Sciatic nerve (tissue), 2 donors: ENCODE measurements at regions not wholly inside any gene's neighbourhood (a gene's known extent, or its start where the extent isn't known, plus 50 kb on each side); places are given as distances from the start of the nearest gene placed in this dataset.
"Not testable (repeated sequence)": the region's sequence is repeated elsewhere in the genome, so short reads cannot be mapped to it uniquely, and the experiment has no call there.

Experiments
- ATAC-seq: fragments of 200-7000 bp; cut with Tn5 transposase; one replicate; pipeline ENCODE4 v1.9.1; 2020; ENCODE audit warnings: mild to moderate bottlenecking, moderate library complexity
- DNase-seq: peaks from one replicate; pipeline ENCODE4 v3.0.0-alpha.2; 2020; ENCODE audit warnings: low spot score
- intact Hi-C: fragments of 100-400 bp; cut with DNase I; formaldehyde crosslinking; loops from one replicate; pipeline ENCODE4 v1.14.2; 2022
- donor health status: DM: no; HTN: no; CAD: no.
- donor health status: DM: no; HTN: no; CAD: no.

DNA sequence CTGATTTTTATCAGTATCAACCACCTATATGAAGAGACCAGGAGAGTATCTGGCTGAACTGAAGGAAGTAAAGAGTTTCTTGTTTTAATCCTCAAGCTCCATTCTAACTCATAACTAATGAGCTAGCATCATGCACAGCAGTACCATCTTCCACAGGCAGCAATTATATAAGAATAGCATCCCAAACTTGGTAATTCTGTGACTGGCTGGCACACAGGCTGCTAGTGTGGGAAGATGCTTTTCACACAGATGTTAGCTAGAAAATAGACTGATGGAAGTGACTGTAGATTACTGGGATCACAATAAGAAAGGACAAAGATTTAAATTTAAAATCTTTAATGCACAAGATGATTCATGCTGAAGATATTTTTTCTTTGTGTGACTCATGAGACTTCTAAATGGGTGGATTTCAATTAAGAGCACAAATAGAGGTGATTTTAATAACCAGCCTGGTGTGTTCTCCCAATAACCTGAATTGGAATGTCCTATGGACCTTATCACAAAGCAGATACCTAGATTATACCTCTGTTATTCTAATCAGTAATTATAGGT lies 417.7 kb upstream of the ATXN7L3B start:
- DNase-seq (no peak), ATAC-seq (no peak)
- intact Hi-C loops, result no loop called here

DNA sequence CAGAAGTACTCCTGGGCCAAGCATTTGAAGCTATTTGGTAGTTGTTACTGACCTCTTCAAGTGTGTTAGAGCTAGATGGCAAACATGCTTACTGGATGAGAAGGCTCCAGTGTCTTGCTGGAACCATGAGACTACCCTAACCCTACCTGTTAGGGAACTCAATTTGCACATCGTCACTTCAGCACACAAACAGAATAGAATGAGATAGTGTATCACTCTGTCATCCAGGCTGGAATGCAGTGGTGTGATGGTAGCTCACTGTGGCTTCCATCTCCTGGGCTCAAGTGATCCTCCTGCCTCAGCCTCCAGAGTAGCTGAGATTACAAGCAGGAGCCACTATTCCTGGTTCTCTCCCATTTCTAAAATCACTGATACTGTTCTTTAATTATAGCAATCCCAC lies 417.0 kb upstream of the ATXN7L3B start:
- intact Hi-C loops, result no loop called here
- DNase-seq, result no peak
- ATAC-seq, result no peak

DNA sequence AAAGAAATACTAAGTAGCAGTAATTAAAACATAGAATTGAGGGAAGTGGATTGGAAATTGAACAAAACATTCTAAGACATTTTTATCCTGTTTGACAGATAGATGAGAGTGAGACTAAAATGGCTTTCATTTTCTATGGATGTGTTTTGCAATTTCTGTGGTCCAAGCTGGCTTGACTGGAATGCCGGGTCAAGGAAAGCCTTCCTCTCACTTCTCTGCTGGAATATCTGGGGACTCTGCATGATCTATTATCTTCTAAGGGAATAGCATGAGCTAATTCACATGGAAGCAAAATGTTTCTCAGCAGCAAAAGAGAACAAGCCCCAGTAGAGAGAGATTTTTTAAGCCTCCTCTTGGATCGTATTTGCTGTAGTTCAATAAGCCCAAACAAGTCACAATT lies 407.9 kb upstream of the ATXN7L3B start:
- no peak for DNase-seq
- ATAC-seq, result peak; percentile 74
- intact Hi-C loops, result no loop called here

DNA sequence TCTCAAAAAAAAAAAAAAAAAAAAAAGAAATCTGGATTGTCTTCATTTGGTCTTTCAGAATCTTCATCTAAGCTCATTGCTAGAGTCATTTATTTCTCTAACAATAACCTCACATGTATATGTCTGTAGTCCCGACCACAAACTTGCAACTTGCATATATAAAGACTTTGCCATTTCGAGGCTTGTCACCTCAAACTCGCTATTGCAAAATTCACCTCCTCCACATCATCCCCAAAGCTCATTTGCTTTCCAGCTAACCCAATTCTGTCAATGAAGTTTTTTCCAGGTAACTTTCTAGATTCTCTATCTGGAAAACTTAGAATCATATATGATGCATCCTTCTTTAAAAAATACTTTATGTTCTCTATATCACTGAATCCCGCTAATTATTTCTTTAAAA lies 393.2 kb upstream of the ATXN7L3B start:
- no peak for ATAC-seq
- intact Hi-C loops, result no loop called here
- no peak for DNase-seq

DNA sequence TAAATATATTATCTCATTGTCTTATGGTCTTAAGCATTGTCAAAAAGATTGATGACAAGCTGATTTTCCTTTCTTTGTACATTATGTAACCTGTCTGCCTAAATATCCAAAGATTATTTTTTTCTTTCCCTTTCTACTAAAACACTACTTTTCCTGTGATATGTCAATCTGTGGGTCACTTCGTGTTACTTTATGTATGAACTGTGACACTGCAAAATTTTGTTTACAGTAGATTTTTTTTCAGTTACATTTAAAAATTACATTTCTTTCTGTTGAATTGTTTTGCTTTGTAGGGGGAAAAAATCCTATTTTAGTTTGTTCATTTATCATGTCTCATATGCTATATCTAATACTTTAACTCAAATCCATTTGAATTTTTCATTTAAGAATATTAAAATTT lies 392.3 kb upstream of the ATXN7L3B start:
- intact Hi-C loops, result no loop called here
- ATAC-seq (no peak), DNase-seq (no peak)

DNA sequence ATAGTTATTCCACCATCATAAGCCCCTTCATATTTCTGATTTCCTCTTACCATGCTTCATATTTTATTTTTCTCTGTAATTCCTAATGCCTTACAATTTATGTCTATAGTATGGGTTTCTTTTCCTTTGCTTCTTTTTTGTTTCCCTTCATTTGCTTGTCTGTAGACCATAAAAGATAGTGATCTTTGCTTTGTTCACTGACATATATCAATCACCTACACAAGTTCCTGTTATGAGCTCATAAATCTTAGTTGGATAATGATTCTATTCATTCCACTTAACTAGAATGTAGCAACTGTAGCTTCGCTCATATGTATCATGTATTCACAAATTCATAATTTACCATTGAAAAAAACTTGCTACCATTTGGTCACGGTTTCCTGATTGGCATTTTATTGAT lies 388.8 kb upstream of the ATXN7L3B start:
- intact Hi-C loops, result no loop called here
- DNase-seq (no peak), ATAC-seq (no peak)

DNA sequence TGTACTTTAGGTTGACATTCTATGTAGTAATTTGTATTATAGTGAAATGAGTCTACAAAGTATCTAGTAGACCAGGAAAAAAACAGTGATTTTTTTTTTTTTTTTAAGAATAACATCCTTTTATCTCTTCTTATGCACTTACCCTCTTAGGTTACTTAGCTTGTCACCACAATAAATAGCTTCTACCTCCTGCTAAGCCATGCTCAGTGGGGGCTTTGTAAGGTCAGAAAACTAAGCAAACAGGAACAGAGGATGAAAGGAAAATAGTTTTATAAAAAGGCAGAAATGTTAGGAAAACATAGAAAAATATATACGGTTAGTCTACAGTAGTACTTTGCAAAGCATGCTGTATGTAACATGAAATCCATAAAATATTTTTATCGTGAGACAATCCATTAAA lies 385.3 kb upstream of the ATXN7L3B start:
- ATAC-seq (no peak), DNase-seq (no peak)
- intact Hi-C loops, result no loop called here

DNA sequence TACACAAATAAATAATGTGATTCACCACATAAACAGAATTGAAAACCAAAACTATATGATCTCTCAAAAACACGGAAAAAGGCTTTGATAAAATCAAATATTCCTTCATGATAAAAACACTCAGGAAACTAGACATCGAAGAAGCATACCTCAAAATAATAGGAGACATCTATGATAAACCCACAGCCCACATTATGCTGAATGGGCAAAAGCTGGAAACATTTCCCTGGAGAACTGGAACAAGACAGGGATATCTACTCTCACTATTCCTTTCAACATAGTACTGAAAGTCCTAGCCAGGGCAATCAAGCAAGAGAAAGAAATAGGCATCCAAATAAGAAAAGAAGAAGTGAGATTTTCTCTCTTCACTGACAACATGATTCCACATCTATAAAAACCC lies 371.5 kb upstream of the ATXN7L3B start:
- ATAC-seq, result no peak
- intact Hi-C loops, result no loop called here
- DNase-seq, result no peak

DNA sequence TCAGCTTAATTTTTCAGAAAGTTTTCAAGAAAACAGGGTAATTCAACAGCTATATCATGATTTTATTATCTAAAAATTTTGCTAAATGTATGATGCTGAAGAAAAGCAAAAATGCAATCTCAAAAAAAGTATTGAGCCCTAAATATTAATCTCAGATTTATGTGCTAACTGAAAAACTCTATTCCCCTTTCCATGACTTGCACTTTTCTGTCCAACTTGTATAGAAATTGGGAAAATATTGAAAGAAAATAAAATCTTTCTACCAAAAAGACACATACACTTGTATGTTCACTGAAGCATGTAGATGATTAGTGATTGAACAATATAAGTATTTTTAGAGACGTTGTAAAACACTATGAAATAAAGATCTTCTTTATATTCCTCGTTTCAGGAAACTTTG lies 368.0 kb upstream of the ATXN7L3B start:
- no peak for DNase-seq
- intact Hi-C loops, result no loop called here
- no peak for ATAC-seq

DNA sequence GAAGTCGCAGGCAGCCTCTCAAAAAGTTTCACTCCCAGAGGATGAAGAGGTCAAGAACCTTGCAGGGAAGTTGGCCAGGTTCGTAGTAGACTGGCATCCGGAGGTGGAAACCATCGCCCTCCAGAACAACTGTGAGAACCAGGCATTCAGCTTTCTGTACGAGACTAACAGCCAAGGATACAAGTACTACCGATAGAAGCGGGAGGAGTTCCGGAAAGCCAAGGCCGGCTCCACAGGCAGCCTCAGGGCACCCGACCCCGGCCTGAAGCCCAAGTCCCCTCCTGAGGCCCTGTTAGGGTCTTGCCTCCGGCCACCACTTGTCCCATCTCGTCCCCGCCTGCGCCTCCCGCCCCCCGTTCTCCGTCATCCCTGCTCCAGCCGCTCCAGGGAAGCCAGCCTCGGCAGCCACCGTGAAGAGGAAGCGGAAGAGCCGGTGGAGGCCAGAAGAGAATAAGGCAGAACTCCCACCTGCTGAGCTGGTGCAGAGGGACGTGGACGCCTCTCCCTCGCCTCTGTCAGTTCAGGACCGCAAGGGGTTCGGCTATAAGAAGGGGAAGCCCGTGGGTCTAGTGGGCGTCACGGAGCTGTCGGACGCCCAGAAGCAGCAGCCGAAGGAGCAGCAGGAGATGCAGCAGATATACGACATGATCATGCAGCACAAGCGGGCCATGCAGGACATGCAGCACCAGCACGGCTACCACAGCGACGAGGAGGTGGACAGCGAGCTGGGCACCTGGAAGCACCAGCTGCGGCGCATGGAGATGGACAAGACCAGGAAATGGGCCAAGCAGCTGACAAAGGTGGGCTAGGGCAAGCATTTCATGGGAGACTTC lies 366.8 kb upstream of the ATXN7L3B start:
- ATAC-seq, result peak; percentile 20
- DNase-seq, result no peak
- intact Hi-C loops, result no loop called here

DNA sequence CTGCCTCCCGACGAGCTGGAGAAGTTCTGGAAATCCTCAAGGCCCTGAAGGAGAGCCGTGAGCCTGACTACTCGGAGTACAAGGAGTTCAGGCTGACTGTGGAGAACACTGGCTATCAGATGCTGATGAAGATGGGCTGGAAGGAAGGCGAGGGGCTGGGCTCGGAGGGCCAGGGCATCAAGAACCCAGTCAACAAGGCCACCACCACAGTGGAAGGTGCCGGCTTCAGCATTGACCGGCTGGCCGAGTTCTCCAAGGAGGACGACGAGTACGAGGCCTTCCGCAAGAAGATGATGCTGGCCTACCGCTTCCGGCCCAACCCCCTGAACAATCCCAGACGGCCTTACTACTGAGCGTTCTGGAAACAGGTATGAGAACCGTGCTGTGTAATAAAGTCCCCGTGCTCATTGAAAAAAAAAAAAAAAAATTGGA lies 366.1 kb upstream of the ATXN7L3B start:
- no peak for DNase-seq
- intact Hi-C loops, result no loop called here
- no peak for ATAC-seq

DNA sequence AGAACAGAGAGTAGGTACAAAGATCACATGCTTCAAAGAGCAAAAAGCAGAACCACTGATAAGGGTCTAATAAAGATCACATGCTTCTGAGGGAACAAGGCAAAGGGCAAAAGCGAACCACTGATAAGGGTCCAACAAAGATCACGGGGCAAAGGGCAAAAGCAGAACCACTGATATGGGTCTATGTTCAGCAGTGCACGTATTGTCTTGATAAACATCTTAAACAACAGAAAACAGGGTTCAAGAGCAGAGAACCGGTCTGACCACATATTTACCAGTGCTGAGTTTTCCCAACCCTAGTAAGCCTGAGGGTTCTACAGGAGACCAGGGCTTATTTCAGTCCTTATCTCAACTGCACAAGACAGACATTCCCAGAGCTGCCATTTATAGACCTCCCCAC lies 362.7 kb upstream of the ATXN7L3B start:
- intact Hi-C loops, ATAC-seq, DNase-seq: not testable (repeated sequence)

DNA sequence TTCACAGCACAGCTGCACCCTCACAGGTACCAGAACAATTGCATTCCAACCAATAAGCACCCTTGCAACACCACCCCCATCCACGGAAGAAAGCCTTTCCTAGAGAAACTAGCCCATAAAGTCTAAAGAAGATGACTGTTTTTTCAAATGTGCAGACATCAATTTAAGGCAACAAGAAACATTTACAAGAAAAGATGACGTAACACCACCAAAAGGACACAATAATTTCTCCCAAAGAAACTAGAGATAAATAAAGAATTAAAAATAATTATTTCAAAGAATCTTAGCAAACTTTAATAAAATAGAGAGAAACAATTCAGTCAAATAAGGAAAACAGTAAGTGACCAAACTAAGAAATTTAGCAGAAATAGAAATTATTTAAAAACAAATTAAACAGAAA lies 352.3 kb upstream of the ATXN7L3B start:
- intact Hi-C loops, result no loop called here
- ATAC-seq (no peak), DNase-seq (no peak)

DNA sequence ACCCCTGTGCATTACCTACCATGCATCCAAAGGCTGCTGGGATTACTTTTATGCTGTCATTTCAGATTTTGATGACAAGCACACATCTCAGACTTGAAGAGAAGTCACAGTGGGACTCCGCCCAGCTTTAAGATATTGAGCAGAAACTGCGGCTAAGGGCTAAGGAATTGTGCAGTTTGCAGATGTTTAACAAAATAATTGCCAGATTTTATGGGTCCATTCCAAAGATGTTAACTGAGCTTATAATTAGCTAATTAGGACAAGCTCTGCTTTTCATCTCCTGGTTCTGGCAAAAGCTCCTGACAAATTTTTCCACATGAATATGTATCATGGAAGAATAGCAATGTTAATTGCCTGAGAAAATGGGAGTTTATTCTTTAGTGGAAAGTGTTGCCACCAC lies 344.4 kb upstream of the ATXN7L3B start:
- ATAC-seq (no peak), DNase-seq (no peak)
- intact Hi-C loops, result no loop called here

DNA sequence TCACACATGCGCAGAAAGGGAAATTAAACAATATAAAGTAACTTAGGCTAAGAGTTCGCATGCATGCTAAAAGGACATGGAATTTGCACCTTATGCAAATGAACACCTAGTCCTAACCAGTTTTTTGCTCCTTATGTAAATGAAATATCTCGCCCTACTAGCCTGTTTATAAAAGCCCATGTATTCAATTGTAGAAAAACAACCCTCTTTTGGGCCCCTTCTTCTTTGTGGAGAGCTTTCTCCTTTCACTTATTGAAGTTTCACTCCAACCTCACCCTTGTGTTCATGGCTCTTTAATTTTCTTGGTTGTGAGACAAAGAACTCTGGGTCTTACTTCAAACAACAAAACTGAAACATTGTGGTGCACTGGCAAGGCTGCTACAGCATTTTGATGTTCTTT lies 333.4 kb upstream of the ATXN7L3B start:
- DNase-seq (no peak), ATAC-seq (no peak)
- intact Hi-C loops, result no loop called here

DNA sequence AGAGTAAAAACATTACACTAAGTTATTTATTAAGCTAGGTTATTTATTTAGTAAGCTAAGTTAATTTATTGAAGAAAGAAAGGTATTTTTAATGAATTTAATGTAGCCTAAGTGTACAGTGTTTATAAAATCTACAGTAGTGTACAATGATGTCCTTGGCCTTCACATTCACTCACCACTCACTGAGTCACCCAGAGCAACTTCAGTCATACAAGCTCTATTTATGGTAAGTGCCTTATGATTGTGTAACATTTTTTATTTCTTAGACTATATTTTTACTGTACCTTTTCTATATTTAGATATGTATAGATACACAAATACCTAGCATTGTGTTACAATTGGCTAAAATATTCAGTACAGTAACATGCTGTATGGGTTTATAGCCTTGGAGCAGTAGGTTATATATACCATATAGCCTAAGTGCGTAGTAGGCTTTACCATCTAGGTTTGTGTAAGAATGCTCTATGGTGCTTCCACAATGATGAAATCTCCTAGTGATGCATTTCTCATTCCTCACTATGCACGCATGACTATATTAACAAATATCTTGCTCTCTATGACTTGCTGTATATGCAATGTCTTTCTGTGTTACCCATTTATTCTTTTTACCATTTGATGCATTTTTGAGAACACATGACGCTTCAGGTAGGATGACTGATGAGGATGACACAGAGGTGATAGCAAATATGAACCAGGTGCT lies 309.6 kb upstream of the ATXN7L3B start:
- ATAC-seq (no peak), DNase-seq (no peak)
- intact Hi-C loops, result no loop called here

DNA sequence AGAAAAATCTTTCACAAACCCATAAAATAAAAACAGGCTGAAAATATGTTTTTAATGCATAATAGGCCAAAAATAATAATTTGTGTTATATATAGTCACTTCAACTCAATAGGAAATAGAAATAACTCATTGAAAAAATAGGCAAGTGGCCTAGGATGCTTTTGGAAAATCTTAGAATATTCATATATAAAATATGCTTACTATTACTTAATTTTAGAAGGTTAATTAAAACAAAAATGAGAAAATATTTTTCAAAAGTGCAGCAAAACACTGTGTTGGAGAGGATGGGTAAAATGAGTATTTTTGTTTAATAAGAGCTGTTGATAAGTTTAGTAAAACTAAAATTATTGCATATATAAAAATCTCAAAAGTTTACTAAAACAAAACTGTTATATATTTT lies 308.0 kb upstream of the ATXN7L3B start:
- ATAC-seq (no peak), DNase-seq (no peak)
- intact Hi-C loops, result no loop called here

DNA sequence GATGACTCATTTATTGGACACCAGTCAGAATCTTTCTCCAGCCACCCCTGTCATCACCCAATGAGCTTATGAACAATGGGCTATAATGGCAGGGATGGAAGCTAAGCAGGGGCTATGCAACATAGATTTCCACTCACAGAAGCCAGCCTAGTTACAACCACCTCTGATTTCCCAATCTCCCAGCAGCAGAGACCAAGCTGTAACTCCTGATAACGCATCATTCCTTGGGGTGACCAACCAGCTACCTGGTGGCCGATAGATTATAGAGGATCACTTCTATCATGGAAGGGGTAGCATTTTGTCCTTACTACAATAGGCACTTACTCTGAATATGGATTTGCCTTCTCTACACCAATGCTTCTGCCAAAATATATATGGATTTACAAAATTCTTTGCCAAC lies 302.3 kb upstream of the ATXN7L3B start:
- DNase-seq (no peak), ATAC-seq (no peak)
- intact Hi-C loops, result no loop called here

DNA sequence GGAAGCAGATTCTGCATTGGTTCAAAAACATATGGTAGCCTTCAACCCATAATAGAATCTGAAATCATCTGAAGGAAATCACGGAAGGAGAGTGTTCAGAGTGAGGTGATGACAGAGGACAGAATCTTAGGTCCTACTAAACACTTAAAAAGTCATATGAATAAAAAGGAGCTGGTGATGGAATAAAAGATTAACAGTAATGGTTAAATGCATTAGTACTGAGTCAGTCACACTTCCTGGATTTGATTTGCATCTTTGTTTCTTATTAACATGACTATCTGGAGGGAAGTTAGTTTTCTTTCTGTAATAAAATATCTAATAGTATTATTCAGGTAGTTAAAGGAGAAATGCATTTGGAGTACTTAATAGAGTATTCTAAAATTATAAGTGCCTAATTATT lies 296.3 kb upstream of the ATXN7L3B start:
- intact Hi-C loops, result no loop called here
- DNase-seq (no peak), ATAC-seq (no peak)

DNA sequence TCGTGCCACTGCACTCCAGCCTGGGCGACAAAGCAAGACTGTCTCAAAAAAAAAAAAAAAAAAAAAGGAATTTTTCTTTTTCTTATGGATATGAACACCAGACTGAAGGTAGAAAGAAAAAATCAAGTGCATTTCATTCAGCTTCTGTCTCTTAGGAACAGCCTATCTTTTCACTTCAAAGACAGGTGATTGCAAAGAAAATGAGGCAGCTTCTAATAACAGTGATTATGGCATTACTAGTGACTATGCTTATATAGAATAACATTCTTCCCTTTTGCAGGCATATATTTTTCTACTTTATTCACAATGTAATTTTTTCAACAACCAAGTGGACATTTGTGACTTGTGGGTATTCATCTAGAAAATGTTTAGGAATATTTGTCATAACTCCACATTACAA lies 295.5 kb upstream of the ATXN7L3B start:
- no peak for ATAC-seq
- intact Hi-C loops, result no loop called here
- no peak for DNase-seq

DNA sequence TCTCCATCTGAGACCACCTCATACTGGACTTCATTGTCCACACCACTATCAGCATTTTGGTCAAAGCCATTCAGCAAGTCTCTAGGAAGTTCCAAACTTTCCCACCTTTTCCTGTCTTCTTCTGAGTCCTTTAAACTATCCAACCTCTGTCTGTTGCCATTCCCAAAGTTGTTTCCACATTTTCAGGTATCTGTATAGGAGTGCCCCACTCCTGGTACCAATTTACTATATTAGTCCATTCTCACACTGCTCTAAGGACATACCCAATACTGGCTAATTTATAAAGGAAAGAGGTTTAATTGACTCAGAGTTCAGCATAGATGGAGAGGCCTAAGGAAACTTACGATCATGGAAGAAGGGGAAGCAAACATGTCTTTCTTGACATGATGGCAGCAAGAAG lies 292.2 kb upstream of the ATXN7L3B start:
- no peak for ATAC-seq
- intact Hi-C loops, result no loop called here
- no peak for DNase-seq
